ENCODE measurements at regions not wholly inside any gene's neighbourhood (a gene's known extent, or its start where the extent isn't known, plus 50 kb on each side); places are given as distances from the start of the nearest gene placed in this dataset.

GRCh38 chr9:115601434-115601833 is 483.5 kb upstream of the TNC start:
- Histone ChIP-seq H3K9me3 (ENCODE audit: control insufficient read depth, low read depth, low read length) (no peaks in the 10 kb centered on the region), H3K4me2 (ENCODE audit: insufficient read depth, insufficient read length, low read length) (no peak overlapping the region), H4K20me1 (ENCODE audit: control insufficient read depth, insufficient read depth, insufficient read length) (no peaks in the 10 kb centered on the region), H3K4me1 (ENCODE audit: insufficient read depth, low read length) (peaks cover 2% of the 10 kb centered on the region; the same call in 1 of the 2 replicates), H2BK120ac (ENCODE audit: low read depth, low read length, poor library complexity, severe bottlenecking) (no peak overlapping the region), H2BK5ac (ENCODE audit: insufficient read length, low read length) (no peak overlapping the region), H3K56ac (ENCODE audit: insufficient read length, low read depth, low read length) (no peak overlapping the region), H2AK5ac (ENCODE audit: insufficient read length, low read length) (no peak overlapping the region), H2BK15ac (ENCODE audit: low read depth, low read length) (no peak overlapping the region), H3K14ac (ENCODE audit: insufficient read depth, low read length) (no peak overlapping the region), H4K5ac (ENCODE audit: insufficient read length, low read depth, low read length) (no peak overlapping the region), H3K23ac (ENCODE audit: insufficient read length, low read depth, low read length) (no peak overlapping the region), H3K79me1 (ENCODE audit: insufficient read depth, low read depth, low read length, poor library complexity, severe bottlenecking) (no peaks in the 10 kb centered on the region), H3K79me2 (ENCODE audit: insufficient read depth, low read length) (no peaks in the 10 kb centered on the region), H4K91ac (ENCODE audit: insufficient read length, low read depth, low read length) (no peak overlapping the region), H3K27me3 (ENCODE audit: insufficient read depth, low read length) (no peaks in the 10 kb centered on the region), H3T11ph (ENCODE audit: low read length) (no peak overlapping the region), H2BK20ac (ENCODE audit: low read depth, low read length, poor library complexity, severe bottlenecking) (no peak overlapping the region), H4K8ac (replicated peaks; ENCODE audit: insufficient read length, low read depth, low read length) (no peak overlapping the region), H3K23me2 (ENCODE audit: insufficient read length, low read depth, low read length, poor library complexity, severe bottlenecking) (no peaks in the 10 kb centered on the region), H3K4ac (ENCODE audit: low read depth, low read length) (no peak overlapping the region), H2BK12ac (ENCODE audit: insufficient read length, low read depth, low read length) (no peak overlapping the region), H2AFZ (ENCODE audit: low read length) (no peak overlapping the region), H3K18ac (ENCODE audit: insufficient read length, low read depth, low read length) (no peak overlapping the region), H3K27ac (ENCODE audit: insufficient read length, low read depth, low read length) (no peak overlapping the region), H3K9ac (ENCODE audit: extremely low read depth, insufficient read length, low read length) (no peak overlapping the region)
- Mint-ChIP-seq H3K27me3 (ENCODE audit: low read depth) (no peaks in the 10 kb centered on the region), H3K9me3 (no peaks in the 10 kb centered on the region), H3K27ac (no peak overlapping the region), H3K4me3 (no peak overlapping the region), H3K36me3 (ENCODE audit: insufficient read depth in 1 of 3, low read depth in 3 of 3) (no peaks in the 10 kb centered on the region; a peak in 1 of 7 replicates), H3K4me1 (peaks cover 6 to 8% of the 10 kb centered on the region in 2 experiments)
- TF ChIP-seq CTCF (conservative IDR thresholded peaks at IDR 0.05), result no peak
- no peak for DNase-seq
- no CpG with 5 or more reads among the region's 3 CpGs for WGBS (ENCODE audit: extremely low coverage, insufficient read length, low lambda C conversion rate)
